GM23338 (cell line): ENCODE measurements at regions not wholly inside any gene's neighbourhood (a gene's known extent, or its start where the extent isn't known, plus 50 kb on each side); places are given as distances from the start of the nearest gene placed in this dataset.

Experiments used
- ATAC-seq: fragments of 200-7000 bp; cut with Tn5 transposase; 3 replicates; pipeline ENCODE4 v1.9.1; 2020
- DNase-seq: peaks from one replicate; pipeline ENCODE4 v3.0.0-alpha.2; 2015; ENCODE audit warnings: low spot score
- H2AFZ ChIP-seq: fragments of 200-600 bp; sonication (generic); 2 replicates; pipeline ENCODE4 v1.8.0; 2016; ENCODE audit warnings: antibody characterized with exemption, mild to moderate bottlenecking, moderate library complexity
- H3F3A ChIP-seq: fragments of 200-600 bp; sonication (generic); replicated peaks from 2 replicates; pipeline ENCODE4 v1.8.0; 2017; ENCODE audit warnings: antibody characterized with exemption, mixed run types, low read depth
- H3K27ac ChIP-seq: fragments of 200-600 bp; sonication (generic); 2 replicates; pipeline ENCODE4 v1.6.1; 2016; ENCODE audit warnings: low read depth
- H3K27me3 ChIP-seq: fragments of 200-600 bp; sonication (generic); 2 replicates; pipeline ENCODE4 v1.8.0; 2016; ENCODE audit warnings: mild to moderate bottlenecking, mixed run types, moderate library complexity; ENCODE audit not compliant: insufficient read depth
- H3K36me3 ChIP-seq: fragments of 200-600 bp; sonication (generic); 2 replicates; pipeline ENCODE4 v1.8.0; 2016; ENCODE audit warnings: mild to moderate bottlenecking; ENCODE audit not compliant: insufficient read depth
- H3K4me1 ChIP-seq: fragments of 200-600 bp; sonication (generic); 2 replicates; pipeline ENCODE4 v1.8.0; 2016; ENCODE audit warnings: mild to moderate bottlenecking, moderate library complexity; ENCODE audit not compliant: insufficient read depth
- H3K4me2 ChIP-seq: fragments of 200-600 bp; sonication (generic); 2 replicates; pipeline ENCODE4 v1.7.1; 2017; ENCODE audit warnings: mixed run types
- H3K4me3 ChIP-seq: fragments of 200-600 bp; sonication (generic); 2 replicates; pipeline ENCODE4 v1.6.1; 2016; ENCODE audit warnings: mixed run types
- H3K79me2 ChIP-seq: fragments of 200-600 bp; sonication (generic); replicated peaks from 2 replicates; pipeline ENCODE4 v1.8.0; 2017; ENCODE audit warnings: mild to moderate bottlenecking; ENCODE audit not compliant: insufficient read depth
- H3K9me2 ChIP-seq: fragments of 200-600 bp; sonication (generic); 2 replicates; pipeline ENCODE4 v1.8.0; 2017; ENCODE audit not compliant: insufficient read depth
- H4K20me1 ChIP-seq: fragments of 200-600 bp; sonication (generic); replicated peaks from 2 replicates; pipeline ENCODE4 v1.8.0; 2017; ENCODE audit warnings: mild to moderate bottlenecking; ENCODE audit not compliant: insufficient read depth
- H3K27ac Mint-ChIP-seq: 2 replicates; pipeline ENCODE4 v1.8.0; 2020; ENCODE audit warnings: inconsistent platforms, mild to moderate bottlenecking, moderate library complexity, mixed read lengths
- H3K27me3 Mint-ChIP-seq: 3 replicates; pipeline ENCODE4 v1.8.0; 2022; ENCODE audit warnings: low read depth, mild to moderate bottlenecking, moderate library complexity, mixed read lengths, inconsistent platforms; ENCODE audit not compliant: insufficient read depth, poor library complexity
- H3K36me3 Mint-ChIP-seq: 3 replicates; pipeline ENCODE4 v1.8.0; 2021; ENCODE audit warnings: low read depth, mild to moderate bottlenecking, inconsistent platforms, moderate library complexity, mixed read lengths
- H3K4me1 Mint-ChIP-seq: 3 replicates; pipeline ENCODE4 v1.8.0; 2020; ENCODE audit warnings: mild to moderate bottlenecking, inconsistent platforms, mixed read lengths
- H3K4me3 Mint-ChIP-seq: 3 replicates; pipeline ENCODE4 v1.8.0; 2021; ENCODE audit warnings: moderate library complexity, mild to moderate bottlenecking, inconsistent platforms, mixed read lengths
- H3K9me3 Mint-ChIP-seq: 3 replicates; pipeline ENCODE4 v1.8.0; 2020; ENCODE audit warnings: moderate library complexity, mild to moderate bottlenecking, inconsistent platforms, mixed read lengths
- CTCF ChIP-seq, 2 experiments: fragments of 200-600 bp in 1 of 2; sonication (generic) in 1 of 2; conservative IDR thresholded peaks; 2 replicates each; pipeline versions ENCODE4 v1.5.1 to v1.6.1; 2016 to 2017; ENCODE audit warnings: antibody characterized with exemption in 2 of 2, low read depth in 2 of 2, mild to moderate bottlenecking in 2 of 2, moderate library complexity in 1 of 2
- EZH2 ChIP-seq: fragments of 200-600 bp; sonication (generic); IDR thresholded peaks from one replicate; pipeline ENCODE4 v1.8.0; 2017; ENCODE audit warnings: antibody characterized with exemption, mild to moderate bottlenecking, low read depth; ENCODE audit not compliant: unreplicated experiment
- EZH2phosphoT487 ChIP-seq: fragments of 200-600 bp; sonication (generic); IDR thresholded peaks from one replicate; pipeline ENCODE4 v1.8.1; 2018; ENCODE audit warnings: antibody characterized with exemption; ENCODE audit not compliant: unreplicated experiment
- JUNB ChIP-seq: IDR thresholded peaks from one replicate; pipeline ENCODE4 v1.6.1; 2016; ENCODE audit warnings: antibody characterized with exemption; ENCODE audit not compliant: unreplicated experiment
- NANOG ChIP-seq: IDR thresholded peaks from 2 replicates; pipeline ENCODE4 v1.6.1; 2016; ENCODE audit warnings: antibody characterized with exemption, borderline replicate concordance
- POLR2AphosphoS5 ChIP-seq: IDR thresholded peaks from 2 replicates; pipeline ENCODE4 v1.6.1; 2016; ENCODE audit warnings: antibody characterized with exemption, low read depth
- REST ChIP-seq: IDR thresholded peaks from one replicate; pipeline ENCODE4 v1.6.1; 2018; ENCODE audit warnings: antibody characterized with exemption; ENCODE audit not compliant: unreplicated experiment
- STAT1 ChIP-seq: IDR thresholded peaks from one replicate; pipeline ENCODE4 v1.6.1; 2016; ENCODE audit warnings: antibody characterized with exemption; ENCODE audit not compliant: unreplicated experiment
- ZNF114 ChIP-seq: fragments of 250-450 bp; sonication (Bioruptor Pico); IDR thresholded peaks from 2 replicates; pipeline ENCODE4 v1.5.0; 2020; ENCODE audit warnings: mild to moderate bottlenecking, moderate library complexity
- ZNF331 ChIP-seq: fragments of 250-450 bp; sonication (Bioruptor Pico); IDR thresholded peaks from 2 replicates; pipeline ENCODE4 v1.5.0; 2020; ENCODE audit warnings: low read depth, mild to moderate bottlenecking, moderate library complexity
- TF ChIP-seq, protein P1 (sequence below): IDR thresholded peaks from 2 replicates; pipeline ENCODE4 v1.6.1; 2016; ENCODE audit warnings: antibody characterized with exemption

- TF ChIP-seq CTCF (conservative IDR thresholded peaks at IDR 0.05; ENCODE audit: low read depth in 2 of 2) (no peak), JUNB (no peak), EZH2 (no peak), ZNF331 (CRISPR knock-in tag) (no peak), REST (no peak)
- TF ChIP-seq, protein P1, sequence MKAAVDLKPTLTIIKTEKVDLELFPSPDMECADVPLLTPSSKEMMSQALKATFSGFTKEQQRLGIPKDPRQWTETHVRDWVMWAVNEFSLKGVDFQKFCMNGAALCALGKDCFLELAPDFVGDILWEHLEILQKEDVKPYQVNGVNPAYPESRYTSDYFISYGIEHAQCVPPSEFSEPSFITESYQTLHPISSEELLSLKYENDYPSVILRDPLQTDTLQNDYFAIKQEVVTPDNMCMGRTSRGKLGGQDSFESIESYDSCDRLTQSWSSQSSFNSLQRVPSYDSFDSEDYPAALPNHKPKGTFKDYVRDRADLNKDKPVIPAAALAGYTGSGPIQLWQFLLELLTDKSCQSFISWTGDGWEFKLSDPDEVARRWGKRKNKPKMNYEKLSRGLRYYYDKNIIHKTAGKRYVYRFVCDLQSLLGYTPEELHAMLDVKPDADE = no peak
These were observed 605.6 kb upstream of the SETBP1 start (continued) for GRCh38 chr18:44075038-44075437.

DNA sequence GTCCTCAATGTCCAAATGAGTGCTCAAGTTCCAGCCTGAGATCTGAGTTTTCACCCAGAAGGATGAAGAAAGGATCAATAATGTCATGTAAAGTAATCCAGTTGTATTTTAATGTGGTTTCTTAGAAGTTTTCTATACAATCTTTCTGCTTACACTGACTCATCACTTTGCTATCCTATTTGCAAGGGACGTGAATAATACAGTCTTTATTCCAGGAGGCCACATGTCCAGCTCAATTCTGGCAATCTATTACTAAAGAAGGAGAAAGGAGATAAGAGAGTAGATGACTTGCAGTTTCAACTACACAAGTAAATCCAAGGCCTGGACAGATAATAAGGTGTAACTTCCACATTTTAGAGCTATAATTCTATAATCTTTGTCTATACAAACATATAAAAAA lies 601.1 kb upstream of the SETBP1 start:
- no peak for DNase-seq
- no peaks in the 10 kb centered on the region for H4K20me1 ChIP-seq
- no peak overlapping the region for H3K4me2 ChIP-seq
- no peak overlapping the region for H3K4me3 Mint-ChIP-seq
- H3K9me3 Mint-ChIP-seq = no peaks in the 10 kb centered on the region; the same call in 2 of the 3 replicates
- H3K79me2 ChIP-seq = no peaks in the 10 kb centered on the region
- no peaks in the 10 kb centered on the region; the same call in 1 of the 2 replicates for H3K9me2 ChIP-seq
- H2AFZ ChIP-seq = no peak overlapping the region
- H3K36me3 ChIP-seq = no peaks in the 10 kb centered on the region
- H3F3A ChIP-seq = no peaks in the 10 kb centered on the region
- ATAC-seq = no peak
- no peaks in the 10 kb centered on the region for H3K36me3 Mint-ChIP-seq
- no peak overlapping the region for H3K27ac ChIP-seq
- H3K4me3 ChIP-seq = no peak overlapping the region
- no peaks in the 10 kb centered on the region for H3K27me3 Mint-ChIP-seq
- H3K27me3 ChIP-seq = no peaks in the 10 kb centered on the region
- no peak overlapping the region for H3K27ac Mint-ChIP-seq
- H3K4me1 Mint-ChIP-seq = no peaks in the 10 kb centered on the region
- H3K4me1 ChIP-seq = no peaks in the 10 kb centered on the region
- no peak for TF ChIP-seq ZNF114
- TF ChIP-seq, protein P1 = no peak
- TF ChIP-seq EZH2 = no peak
- no peak for TF ChIP-seq NANOG
- no peak for TF ChIP-seq CTCF (conservative IDR thresholded peaks at IDR 0.05; ENCODE audit: low read depth in 2 of 2)
- no peak for TF ChIP-seq ZNF331 (CRISPR knock-in tag)
- no peak for TF ChIP-seq EZH2phosphoT487
- no peak for TF ChIP-seq STAT1
- TF ChIP-seq REST = no peak
- TF ChIP-seq POLR2AphosphoS5 = no peak
